ENCODE measurements at regions not wholly inside any gene's neighbourhood (a gene's known extent, or its start where the extent isn't known, plus 50 kb on each side); places are given as distances from the start of the nearest gene placed in this dataset.
A peak's percentile ranks its signal among the peaks of the same experiment; 100 is the strongest.

DNA sequence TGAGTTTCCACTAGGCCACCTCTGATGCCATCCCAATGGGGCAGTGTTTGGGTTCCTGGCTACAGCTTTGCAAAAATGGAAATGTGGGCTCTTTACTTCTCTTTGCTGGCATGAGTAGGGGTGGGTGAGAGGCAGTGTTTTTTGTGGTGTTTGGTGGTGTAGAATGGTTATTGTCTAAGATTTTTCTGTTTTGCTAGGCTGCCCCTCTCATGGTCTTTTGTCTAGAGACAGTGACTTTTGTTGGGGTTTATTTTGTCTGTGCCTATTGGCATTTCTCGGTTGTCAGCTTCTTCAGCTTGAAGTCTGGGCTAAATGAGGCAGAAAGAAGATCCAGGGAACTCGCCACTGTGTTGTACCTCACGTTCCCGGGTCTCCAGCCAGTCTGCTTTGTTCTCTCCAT is 112.1 kb downstream of the CENPF start:
- Histone ChIP-seq H3K4me1 (no peaks in the 10 kb centered on the region), H3K9me3 (no peaks in the 10 kb centered on the region), H3K27me3 (no peaks in the 10 kb centered on the region), H3K36me3 (no peaks in the 10 kb centered on the region), H3K27ac (no peak overlapping the region), H3K4me3 (no peak overlapping the region)
- WGBS, 5 donors, result 74 to 85% (median 79%) methylated on average over 4 of the region's 4 CpGs
- intact Hi-C loops (cut with DNase I; ENCODE audit: low total_unique reads), result no loop called here
- no peak for TF ChIP-seq EP300 (IDR thresholded peaks at IDR 0.05)
- TF ChIP-seq POLR2AphosphoS5 (IDR thresholded peaks at IDR 0.05), result no peak
- no peak for TF ChIP-seq POLR2A (IDR thresholded peaks at IDR 0.05)
- TF ChIP-seq, protein P1, sequence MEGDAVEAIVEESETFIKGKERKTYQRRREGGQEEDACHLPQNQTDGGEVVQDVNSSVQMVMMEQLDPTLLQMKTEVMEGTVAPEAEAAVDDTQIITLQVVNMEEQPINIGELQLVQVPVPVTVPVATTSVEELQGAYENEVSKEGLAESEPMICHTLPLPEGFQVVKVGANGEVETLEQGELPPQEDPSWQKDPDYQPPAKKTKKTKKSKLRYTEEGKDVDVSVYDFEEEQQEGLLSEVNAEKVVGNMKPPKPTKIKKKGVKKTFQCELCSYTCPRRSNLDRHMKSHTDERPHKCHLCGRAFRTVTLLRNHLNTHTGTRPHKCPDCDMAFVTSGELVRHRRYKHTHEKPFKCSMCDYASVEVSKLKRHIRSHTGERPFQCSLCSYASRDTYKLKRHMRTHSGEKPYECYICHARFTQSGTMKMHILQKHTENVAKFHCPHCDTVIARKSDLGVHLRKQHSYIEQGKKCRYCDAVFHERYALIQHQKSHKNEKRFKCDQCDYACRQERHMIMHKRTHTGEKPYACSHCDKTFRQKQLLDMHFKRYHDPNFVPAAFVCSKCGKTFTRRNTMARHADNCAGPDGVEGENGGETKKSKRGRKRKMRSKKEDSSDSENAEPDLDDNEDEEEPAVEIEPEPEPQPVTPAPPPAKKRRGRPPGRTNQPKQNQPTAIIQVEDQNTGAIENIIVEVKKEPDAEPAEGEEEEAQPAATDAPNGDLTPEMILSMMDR (IDR thresholded peaks at IDR 0.05), result no peak
- DNase-seq, result no peak

DNA sequence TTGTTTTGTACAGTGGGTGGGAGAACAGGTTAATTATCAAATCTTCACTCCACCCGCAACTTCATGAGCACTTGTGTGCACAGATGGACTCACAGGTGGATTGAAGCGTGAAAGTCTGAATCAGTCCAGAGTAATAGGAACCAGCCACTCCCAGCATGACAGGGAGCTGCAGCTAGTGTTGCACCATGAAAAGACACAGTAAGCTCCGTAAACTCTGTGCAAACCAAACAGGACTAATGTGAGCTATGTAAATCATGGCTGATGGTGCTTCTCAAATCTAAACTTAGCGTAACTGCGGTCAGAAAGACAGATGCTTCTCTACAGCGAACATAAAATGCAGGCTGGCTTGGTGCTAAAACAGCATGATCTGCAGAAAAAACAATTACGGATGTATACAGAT is 114.4 kb downstream of the CENPF start:
- H3K27ac ChIP-seq, result no peak overlapping the region
- WGBS, 5 donors, result 68 to 78% (median 74%) methylated on average over 7 of the region's 7 CpGs
- peak in 1 of 2 donors; percentile 2 for DNase-seq
- H3K4me1 ChIP-seq, result no peaks in the 10 kb centered on the region
- intact Hi-C loops (cut with DNase I; ENCODE audit: low total_unique reads), result no loop called here
- H3K9me3 ChIP-seq, result peaks cover 0 to 5% (median 0%) of the 10 kb centered on the region in 4 donors
- TF ChIP-seq POLR2A (IDR thresholded peaks at IDR 0.05) (no peak), EP300 (IDR thresholded peaks at IDR 0.05) (no peak), POLR2AphosphoS5 (IDR thresholded peaks at IDR 0.05) (no peak)
- TF ChIP-seq, protein P1 (IDR thresholded peaks at IDR 0.05), result no peak
- H3K36me3 ChIP-seq, result no peaks in the 10 kb centered on the region
- no peak overlapping the region for H3K4me3 ChIP-seq
- H3K27me3 ChIP-seq, result no peaks in the 10 kb centered on the region

DNA sequence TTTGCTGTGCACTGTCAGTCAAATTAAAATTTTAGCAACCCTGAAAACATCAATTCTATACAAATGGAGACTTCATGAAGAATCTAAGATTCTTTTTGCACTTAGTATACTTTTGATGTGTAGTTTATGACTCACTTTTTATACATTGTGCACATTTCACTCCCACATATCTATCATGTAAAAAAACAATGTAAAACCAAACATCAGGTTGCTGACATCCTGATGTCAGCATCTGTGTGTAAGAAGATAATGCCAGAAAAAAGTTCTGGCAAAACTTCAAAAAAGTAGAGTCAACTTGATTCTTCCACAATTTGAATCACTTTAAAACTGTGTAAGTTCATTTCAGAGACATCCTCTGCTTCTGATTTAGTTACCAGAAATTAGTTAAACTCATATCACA is 115.7 kb downstream of the CENPF start:
- Histone ChIP-seq H3K4me1 (no peaks in the 10 kb centered on the region), H3K9me3 (peaks cover 0 to 5% (median 0%) of the 10 kb centered on the region in 4 donors), H3K36me3 (no peaks in the 10 kb centered on the region), H3K27ac (no peak overlapping the region), H3K4me3 (no peak overlapping the region), H3K27me3 (no peaks in the 10 kb centered on the region)
- no peak for TF ChIP-seq EP300 (IDR thresholded peaks at IDR 0.05)
- no peak for DNase-seq
- intact Hi-C loops (cut with DNase I; ENCODE audit: low total_unique reads), result no loop called here

DNA sequence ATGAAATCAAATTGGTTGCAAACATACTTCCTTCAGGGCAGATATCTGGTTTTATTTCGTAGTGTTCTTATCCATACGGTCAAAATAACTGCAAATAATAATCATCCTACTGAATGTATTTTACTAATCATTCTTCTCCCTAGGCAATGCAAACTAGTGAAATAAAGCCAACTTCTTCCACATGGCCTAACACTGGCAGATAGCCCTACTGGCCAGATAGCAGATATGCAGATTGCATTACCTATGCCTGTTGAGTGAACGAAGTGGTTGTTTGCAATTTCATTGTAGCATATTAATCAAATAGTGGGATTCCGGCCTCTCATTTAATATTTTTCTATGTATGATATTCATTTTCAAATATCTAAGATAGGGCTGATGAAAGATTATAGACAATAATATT is 116.2 kb downstream of the CENPF start:
- intact Hi-C loops (cut with DNase I; ENCODE audit: low total_unique reads), result no loop called here
- H3K9me3 ChIP-seq, result peaks cover 0 to 5% (median 0%) of the 10 kb centered on the region in 4 donors
- no peak overlapping the region for H3K4me3 ChIP-seq
- H3K27me3 ChIP-seq, result no peaks in the 10 kb centered on the region
- no peaks in the 10 kb centered on the region for H3K36me3 ChIP-seq
- DNase-seq, result peak in 1 of 2 donors; percentile 2
- no peak for TF ChIP-seq EP300 (IDR thresholded peaks at IDR 0.05)
- 29 to 53% (median 30%) methylated on average over 4 of the region's 4 CpGs for WGBS, 5 donors
- H3K27ac ChIP-seq, result no peak overlapping the region
- no peaks in the 10 kb centered on the region for H3K4me1 ChIP-seq

DNA sequence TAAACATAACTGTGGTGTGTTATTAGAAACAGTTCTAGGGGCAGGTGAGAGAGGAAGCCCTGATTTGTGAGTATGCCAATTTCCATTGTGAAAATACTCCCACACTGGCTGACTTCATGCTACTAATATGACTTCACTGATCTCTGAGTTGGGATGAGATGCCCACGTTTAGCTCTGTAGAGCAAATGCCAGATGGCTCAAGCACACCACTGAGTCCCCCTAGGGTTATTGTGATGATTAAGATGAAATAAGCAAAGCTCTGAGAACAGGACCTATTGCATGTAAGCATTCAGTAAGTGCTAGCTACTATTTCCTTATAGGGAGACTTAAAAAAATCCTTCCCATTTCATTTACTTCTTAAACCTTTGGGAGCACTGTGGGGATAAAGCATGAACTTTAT is 117.6 kb downstream of the CENPF start:
- Histone ChIP-seq H3K27me3 (no peaks in the 10 kb centered on the region), H3K9me3 (peaks cover 0 to 5% (median 0%) of the 10 kb centered on the region in 4 donors), H3K27ac (no peak overlapping the region), H3K4me1 (no peaks in the 10 kb centered on the region), H3K4me3 (no peak overlapping the region), H3K36me3 (no peaks in the 10 kb centered on the region)
- WGBS, 5 donors, result 56 to 69% (median 66%) methylated on average over 1 of the region's 1 CpG
- DNase-seq, result no peak
- TF ChIP-seq, protein P1 (IDR thresholded peaks at IDR 0.05), result no peak
- TF ChIP-seq POLR2AphosphoS5 (IDR thresholded peaks at IDR 0.05) (no peak), EP300 (IDR thresholded peaks at IDR 0.05) (no peak), POLR2A (IDR thresholded peaks at IDR 0.05) (no peak)
- intact Hi-C loops (cut with DNase I; ENCODE audit: low total_unique reads), result no loop called here
